SH-SY5Y (cell line): ENCODE measurements at regions not wholly inside any gene's neighbourhood (a gene's known extent, or its start where the extent isn't known, plus 50 kb on each side); places are given as distances from the start of the nearest gene placed in this dataset.

Experiments
- GATA2 ChIP-seq: IDR thresholded peaks from 2 replicates; pipeline ENCODE4 v1.6.1; 2011; ENCODE audit warnings: mild to moderate bottlenecking, low read depth, low read length
- GATA3 ChIP-seq: IDR thresholded peaks from 2 replicates; pipeline ENCODE4 v1.6.1; 2011; ENCODE audit warnings: low read depth, mild to moderate bottlenecking, low read length, moderate library complexity

- no peak for TF ChIP-seq GATA2
- no peak for TF ChIP-seq GATA3
These were observed 100.6 kb upstream of the FRY start for GRCh38 chr13:31930901-31931522.

- TF ChIP-seq GATA2: no peak; the same call in 1 of the 2 replicates
- TF ChIP-seq GATA3: 0 out of 2 replicates have a peak, but pooled peaks have one; percentile 21
These were observed 94.1 kb upstream of the FRY start for GRCh38 chr13:31937436-31937835.

- TF ChIP-seq GATA2 (no peak), GATA3 (no peak)
These were observed 91.5 kb upstream of the FRY start for GRCh38 chr13:31940076-31940475.

GRCh38 chr13:31943591-31943990 is 88.0 kb upstream of the FRY start:
- TF ChIP-seq GATA2 (no peak), GATA3 (no peak)

GRCh38 chr13:31944262-31945160 is 87.1 kb upstream of the FRY start:
- no peak for TF ChIP-seq GATA2
- no peak for TF ChIP-seq GATA3

- TF ChIP-seq GATA3 (no peak), GATA2 (no peak)
These were observed 86.2 kb upstream of the FRY start for GRCh38 chr13:31945202-31945961.

- TF ChIP-seq GATA2 (no peak), GATA3 (no peak)
These were observed 85.3 kb upstream of the FRY start for GRCh38 chr13:31946091-31946770.

GRCh38 chr13:31947105-31947504 is 84.5 kb upstream of the FRY start:
- no peak for TF ChIP-seq GATA3
- TF ChIP-seq GATA2: no peak

GRCh38 chr13:31947506-31947905 is 84.1 kb upstream of the FRY start:
- TF ChIP-seq GATA2 (no peak), GATA3 (no peak)

GRCh38 chr13:31949486-31949885 is 82.1 kb upstream of the FRY start:
- TF ChIP-seq GATA2 (no peak), GATA3 (no peak)

- TF ChIP-seq GATA3 (no peak), GATA2 (no peak)
These were observed 81.3 kb upstream of the FRY start for GRCh38 chr13:31950111-31950815.

GRCh38 chr13:31951215-31951678 is 80.3 kb upstream of the FRY start:
- TF ChIP-seq GATA2: no peak
- TF ChIP-seq GATA3: no peak

- TF ChIP-seq GATA2: no peak
These were observed 78.8 kb upstream of the FRY start for GRCh38 chr13:31952641-31953380.
